Glutamatergic neuron (in vitro differentiated cells): ENCODE measurements at regions not wholly inside any gene's neighbourhood (a gene's known extent, or its start where the extent isn't known, plus 50 kb on each side); places are given as distances from the start of the nearest gene placed in this dataset.

ENCODE experiments used
- DNase-seq: peaks from one replicate; pipeline ENCODE4 v3.0.0; 2022
- H3K27ac Mint-ChIP-seq: one replicate; pipeline ENCODE4 v1.8.0; 2020; ENCODE audit warnings: mild to moderate bottlenecking, mixed read lengths, inconsistent platforms; ENCODE audit not compliant: unreplicated experiment
- H3K27me3 Mint-ChIP-seq: one replicate; pipeline ENCODE4 v1.8.0; 2020; ENCODE audit warnings: mild to moderate bottlenecking, moderate library complexity, mixed read lengths, inconsistent platforms; ENCODE audit not compliant: unreplicated experiment
- H3K36me3 Mint-ChIP-seq: one replicate; pipeline ENCODE4 v1.8.0; 2020; ENCODE audit warnings: mild to moderate bottlenecking, mixed read lengths, inconsistent platforms; ENCODE audit not compliant: unreplicated experiment
- H3K4me1 Mint-ChIP-seq: one replicate; pipeline ENCODE4 v1.8.0; 2020; ENCODE audit warnings: mild to moderate bottlenecking, low read depth, mixed read lengths, inconsistent platforms; ENCODE audit not compliant: unreplicated experiment
- H3K4me3 Mint-ChIP-seq: one replicate; pipeline ENCODE4 v1.8.0; 2020; ENCODE audit warnings: mild to moderate bottlenecking, mixed read lengths, inconsistent platforms; ENCODE audit not compliant: unreplicated experiment
- H3K9me3 Mint-ChIP-seq: one replicate; pipeline ENCODE4 v1.8.0; 2020; ENCODE audit warnings: mild to moderate bottlenecking, moderate library complexity, mixed read lengths, inconsistent platforms; ENCODE audit not compliant: unreplicated experiment
- CTCF ChIP-seq: fragments of 200-600 bp; sonication (generic); IDR thresholded peaks from one replicate; pipeline ENCODE4 v1.5.0; 2021; ENCODE audit not compliant: partially characterized antibody, unreplicated experiment

- no peaks in the 10 kb centered on the region for H3K36me3 Mint-ChIP-seq
- DNase-seq, result no peak
- H3K27me3 Mint-ChIP-seq, result no peaks in the 10 kb centered on the region
- TF ChIP-seq CTCF, result no peak
- peaks cover under 1% of the 10 kb centered on the region for H3K4me1 Mint-ChIP-seq
- H3K27ac Mint-ChIP-seq, result no peak overlapping the region
- H3K4me3 Mint-ChIP-seq, result no peak overlapping the region
- H3K9me3 Mint-ChIP-seq, result peaks cover 2% of the 10 kb centered on the region
Observed at GRCh38 chr18:21162786-21163185, 51.2 kb upstream of the ROCK1 start.

GRCh38 chr18:21163647-21164547 is 52.3 kb upstream of the ROCK1 start:
- TF ChIP-seq CTCF, result no peak
- H3K4me1 Mint-ChIP-seq, result peaks cover 2% of the 10 kb centered on the region
- no peaks in the 10 kb centered on the region for H3K36me3 Mint-ChIP-seq

DNA sequence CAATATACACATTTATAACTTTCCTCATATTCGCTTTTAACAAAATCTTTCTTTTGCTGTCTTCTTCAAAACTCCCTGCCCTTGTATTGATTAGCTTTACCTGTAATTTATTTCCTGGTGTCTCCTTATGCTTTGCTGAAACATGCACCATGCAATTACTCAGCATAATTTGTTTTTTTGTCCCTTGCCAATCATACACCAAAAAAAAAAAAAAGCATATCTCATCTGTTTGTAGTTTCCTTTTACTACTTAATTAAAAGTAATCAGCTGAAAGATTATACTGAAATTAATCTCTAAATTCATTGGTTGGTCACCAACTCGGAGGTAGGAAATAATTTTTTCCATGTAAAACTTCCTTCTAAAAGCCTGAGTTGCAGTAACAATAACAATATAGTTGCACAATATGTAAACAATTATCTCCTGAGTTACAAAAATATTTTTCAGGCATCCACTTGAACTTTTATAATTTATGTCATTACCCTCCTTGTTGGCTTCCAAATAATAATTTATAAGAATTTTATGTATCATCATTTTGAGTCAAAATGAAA is 53.0 kb upstream of the ROCK1 start:
- H3K4me1 Mint-ChIP-seq, result peaks cover 2% of the 10 kb centered on the region
- no peak for DNase-seq
- no peak overlapping the region for H3K4me3 Mint-ChIP-seq
- no peaks in the 10 kb centered on the region for H3K27me3 Mint-ChIP-seq
- H3K27ac Mint-ChIP-seq, result no peak overlapping the region
- TF ChIP-seq CTCF, result no peak
- no peaks in the 10 kb centered on the region for H3K36me3 Mint-ChIP-seq
- no peaks in the 10 kb centered on the region for H3K9me3 Mint-ChIP-seq

More at GRCh38 chr18:21163647-21164547, 52.3 kb upstream of the ROCK1 start:
- H3K9me3 Mint-ChIP-seq, result no peaks in the 10 kb centered on the region
- no peak for DNase-seq
- no peaks in the 10 kb centered on the region for H3K27me3 Mint-ChIP-seq
- H3K27ac Mint-ChIP-seq, result no peak overlapping the region
- H3K4me3 Mint-ChIP-seq, result no peak overlapping the region

GRCh38 chr18:21167641-21168377 is 56.2 kb upstream of the ROCK1 start:
- Mint-ChIP-seq H3K4me1 (peaks cover 2% of the 10 kb centered on the region), H3K27ac (no peak overlapping the region), H3K9me3 (peaks cover 2% of the 10 kb centered on the region), H3K27me3 (no peaks in the 10 kb centered on the region), H3K4me3 (no peak overlapping the region), H3K36me3 (no peaks in the 10 kb centered on the region)
- no peak for DNase-seq
- no peak for TF ChIP-seq CTCF
